B cell (primary cell): ENCODE measurements at regions not wholly inside any gene's neighbourhood (a gene's known extent, or its start where the extent isn't known, plus 50 kb on each side); places are given as distances from the start of the nearest gene placed in this dataset.

Experiments
- ATAC-seq: fragments of 200-7000 bp; cut with Tn5 transposase; one replicate; pipeline ENCODE4 v1.10.0; 2021; ENCODE audit warnings: low read depth, mild to moderate bottlenecking, moderate number of reproducible peaks, moderate library complexity
- CTCF ChIA-PET: fragments of 350-600 bp; sonication (Branson Sonifier 250); formaldehyde crosslinking; loops from one replicate; lab custom pipeline; 2021; ENCODE audit warnings: antibody characterized with exemption, inconsistent platforms; lab: Charles Lee
- POLR2A ChIA-PET: fragments of 350-600 bp; sonication (Branson Sonifier 250); formaldehyde crosslinking; loops from one replicate; lab custom pipeline; 2021; ENCODE audit warnings: antibody characterized with exemption; lab: Charles Lee
- DNase-seq: peaks from one replicate; pipeline ENCODE4 v3.0.0; 2013
- H2AFZ ChIP-seq: 2 replicates; pipeline ENCODE4 v1.6.1; 2012; ENCODE audit warnings: mild to moderate bottlenecking, low read depth, low read length; ENCODE audit not compliant: insufficient read depth, poor library complexity, severe bottlenecking
- H3K27ac ChIP-seq, 2 donors: 1 replicate in 1 of 2; 2 replicates in 1 of 2; pipeline ENCODE4 v1.5.1; 2012 to 2013; ENCODE audit warnings: low read length in 2 of 2, mild to moderate bottlenecking in 2 of 2, moderate library complexity in 1 of 2
- H3K27me3 ChIP-seq, 4 experiments: fragments of 200-600 bp in 1 of 4; sonication (generic) in 1 of 4; replicated peaks in 1 of 4; 1 replicate in 2 of 4; 2 replicates in 2 of 4; pipeline versions ENCODE4 v1.6.1 to v1.7.0; 2013 to 2016; ENCODE audit warnings: low read length in 3 of 4, mild to moderate bottlenecking in 2 of 4, mixed read lengths in 1 of 4, moderate library complexity in 1 of 4; ENCODE audit not compliant: insufficient read depth in 4 of 4, control insufficient read depth in 3 of 4; ENCODE audit errors: control extremely low read depth in 1 of 4
- H3K36me3 ChIP-seq, 2 experiments: replicated peaks in 1 of 2; 1 replicate in 1 of 2; 2 replicates in 1 of 2; pipeline versions ENCODE4 v1.6.1 to v1.7.1; 2013; ENCODE audit warnings: low read length in 1 of 2; ENCODE audit not compliant: insufficient read depth in 2 of 2, control insufficient read depth in 1 of 2; ENCODE audit errors: control extremely low read depth in 1 of 2, extremely low read depth in 1 of 2
- H3K4me1 ChIP-seq, 2 donors: fragments of 200-600 bp in 1 of 2; sonication (generic) in 1 of 2; 1 replicate in 1 of 2; 2 replicates in 1 of 2; pipeline versions ENCODE4 v1.5.1 to v1.6.1; 2013 to 2017; ENCODE audit warnings: low read length in 2 of 2; ENCODE audit not compliant: control insufficient read depth in 2 of 2, insufficient read depth in 2 of 2
- H3K4me2 ChIP-seq: replicated peaks from 2 replicates; pipeline ENCODE3; 2012; ENCODE audit warnings: mild to moderate bottlenecking, low read depth, low read length; ENCODE audit not compliant: poor library complexity, severe bottlenecking
- H3K4me3 ChIP-seq, 5 experiments: fragments of 200-600 bp in 1 of 5; sonication (generic) in 1 of 5; 1 replicate in 3 of 5; 2 replicates in 2 of 5; pipeline versions ENCODE4 v1.5.1 to v1.7.0; 2011 to 2016; ENCODE audit warnings: low read length in 4 of 5, mild to moderate bottlenecking in 4 of 5, low read depth in 2 of 5, control low read depth in 1 of 5, moderate library complexity in 1 of 5; ENCODE audit not compliant: insufficient read depth in 1 of 5; ENCODE audit errors: control extremely low read depth in 1 of 5, extremely low read depth in 1 of 5
- H3K79me2 ChIP-seq: fragments of 200-600 bp; sonication (generic); one replicate; pipeline ENCODE4 v1.6.0; 2016; ENCODE audit warnings: low read length; ENCODE audit not compliant: control insufficient read depth, insufficient read depth
- H3K9ac ChIP-seq: fragments of 200-600 bp; sonication (generic); 2 replicates; pipeline ENCODE4 v1.6.1; 2017; ENCODE audit warnings: mild to moderate bottlenecking, low read length, moderate library complexity
- H3K9me3 ChIP-seq, 3 donors: one replicate each; pipeline versions ENCODE4 v1.6.1 to v1.7.1; 2013; ENCODE audit warnings: low read length in 2 of 3; ENCODE audit not compliant: control insufficient read depth in 2 of 3, insufficient read depth in 1 of 3; ENCODE audit errors: control extremely low read depth in 1 of 3
- H4K20me1 ChIP-seq: 2 replicates; pipeline ENCODE4 v1.6.0; 2012; ENCODE audit warnings: mild to moderate bottlenecking, low read length; ENCODE audit not compliant: insufficient read depth, control insufficient read depth, poor library complexity, severe bottlenecking
- H3K27ac Mint-ChIP-seq: one replicate; pipeline ENCODE4 v1.8.0; 2021; ENCODE audit warnings: mixed read lengths
- H3K27me3 Mint-ChIP-seq: one replicate; pipeline ENCODE4 v1.8.0; 2021; ENCODE audit warnings: mixed read lengths
- H3K4me1 Mint-ChIP-seq: one replicate; pipeline ENCODE4 v1.8.0; 2021; ENCODE audit warnings: mixed read lengths
- H3K4me3 Mint-ChIP-seq: one replicate; pipeline ENCODE4 v1.8.0; 2021; ENCODE audit warnings: mixed read lengths
- H3K9me3 Mint-ChIP-seq: one replicate; pipeline ENCODE4 v1.8.0; 2022; ENCODE audit warnings: mixed read lengths; ENCODE audit not compliant: insufficient read depth
- EZH2 ChIP-seq: IDR thresholded peaks from 2 replicates; pipeline ENCODE4 v1.6.1; 2012; ENCODE audit warnings: borderline replicate concordance, low read depth, mild to moderate bottlenecking, moderate library complexity, low read length; ENCODE audit not compliant: insufficient read depth, poor library complexity, severe bottlenecking
- WGBS: methylation state at CpG from one replicate; pipeline ENCODE4 v1.1.5; 2013; ENCODE audit warnings: missing lambda C conversion rate; ENCODE audit not compliant: insufficient coverage; 5-methylcytosine and 5-hydroxymethylcytosine counted together
- intact Hi-C: fragments of 100-400 bp; cut with micrococcal nuclease; formaldehyde crosslinking; loops from one replicate; pipeline ENCODE4 v1.10.0; 2022
- TF ChIP-seq, protein P1 (sequence below): fragments of 200-600 bp; IDR thresholded peaks from one replicate; pipeline ENCODE4 v1.8.0; 2022; ENCODE audit warnings: antibody characterized with exemption, mild to moderate bottlenecking

GRCh38 chr18:22847867-22848451, 85.2 kb upstream of the RBBP8 start:
- ATAC-seq (no peak), DNase-seq (no peak)
- TF ChIP-seq, protein P1, sequence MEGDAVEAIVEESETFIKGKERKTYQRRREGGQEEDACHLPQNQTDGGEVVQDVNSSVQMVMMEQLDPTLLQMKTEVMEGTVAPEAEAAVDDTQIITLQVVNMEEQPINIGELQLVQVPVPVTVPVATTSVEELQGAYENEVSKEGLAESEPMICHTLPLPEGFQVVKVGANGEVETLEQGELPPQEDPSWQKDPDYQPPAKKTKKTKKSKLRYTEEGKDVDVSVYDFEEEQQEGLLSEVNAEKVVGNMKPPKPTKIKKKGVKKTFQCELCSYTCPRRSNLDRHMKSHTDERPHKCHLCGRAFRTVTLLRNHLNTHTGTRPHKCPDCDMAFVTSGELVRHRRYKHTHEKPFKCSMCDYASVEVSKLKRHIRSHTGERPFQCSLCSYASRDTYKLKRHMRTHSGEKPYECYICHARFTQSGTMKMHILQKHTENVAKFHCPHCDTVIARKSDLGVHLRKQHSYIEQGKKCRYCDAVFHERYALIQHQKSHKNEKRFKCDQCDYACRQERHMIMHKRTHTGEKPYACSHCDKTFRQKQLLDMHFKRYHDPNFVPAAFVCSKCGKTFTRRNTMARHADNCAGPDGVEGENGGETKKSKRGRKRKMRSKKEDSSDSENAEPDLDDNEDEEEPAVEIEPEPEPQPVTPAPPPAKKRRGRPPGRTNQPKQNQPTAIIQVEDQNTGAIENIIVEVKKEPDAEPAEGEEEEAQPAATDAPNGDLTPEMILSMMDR = no peak
- no peak for TF ChIP-seq EZH2
- H3K27me3 ChIP-seq = no peaks in the 10 kb centered on the region
- peaks cover 4% of the 10 kb centered on the region for H3K4me1 Mint-ChIP-seq
- no peak overlapping the region for H3K9ac ChIP-seq
- no peaks in the 10 kb centered on the region for H3K4me1 ChIP-seq
- no peak overlapping the region for H3K27ac Mint-ChIP-seq
- H3K36me3 ChIP-seq = no peaks in the 10 kb centered on the region
- WGBS = no CpG with 5 or more reads among the region's 1 CpG
- H3K4me2 ChIP-seq = no peak overlapping the region
- H3K4me3 Mint-ChIP-seq = no peak overlapping the region
- intact Hi-C loops = no loop called here
- no peaks in the 10 kb centered on the region for H4K20me1 ChIP-seq
- H3K27me3 Mint-ChIP-seq = no peaks in the 10 kb centered on the region
- no peak overlapping the region for H3K4me3 ChIP-seq
- CTCF ChIA-PET = interaction anchor here (1.3 to 2.6 kb wide), 3 partner anchors 9 to 564 kb away, joined by 3 to 7 read pairs (median 5); no protein-coding TSS in a partner anchor
- POLR2A ChIA-PET = no interaction called here
- no peak overlapping the region for H3K27ac ChIP-seq
- no peak overlapping the region for H2AFZ ChIP-seq
- H3K79me2 ChIP-seq = no peaks in the 10 kb centered on the region
- H3K9me3 ChIP-seq = no peaks in the 10 kb centered on the region
- H3K9me3 Mint-ChIP-seq = no peaks in the 10 kb centered on the region

- no peak overlapping the region for H3K27ac ChIP-seq
- intact Hi-C loops = no loop called here
- no peak for ATAC-seq
Observed at GRCh38 chr18:22848615-22849014, 84.5 kb upstream of the RBBP8 start.

More at GRCh38 chr18:22848615-22849014, 84.5 kb upstream of the RBBP8 start:
- TF ChIP-seq, protein P1 = no peak
- no peak for TF ChIP-seq EZH2
- no peaks in the 10 kb centered on the region for H3K27me3 ChIP-seq
- Mint-ChIP-seq H3K4me1 (peaks cover 4% of the 10 kb centered on the region), H3K27ac (no peak overlapping the region), H3K4me3 (no peak overlapping the region), H3K27me3 (no peaks in the 10 kb centered on the region), H3K9me3 (no peaks in the 10 kb centered on the region)
- no peaks in the 10 kb centered on the region for H3K79me2 ChIP-seq
- no peaks in the 10 kb centered on the region for H3K4me1 ChIP-seq
- ChIA-PET CTCF (interaction anchor here (2.6 kb wide), 1 partner anchor 563 kb away, joined by 7 read pairs; no protein-coding TSS in a partner anchor), POLR2A (no interaction called here)
- H3K4me3 ChIP-seq = no peak overlapping the region
- H3K9ac ChIP-seq = no peak overlapping the region
- H3K36me3 ChIP-seq = no peaks in the 10 kb centered on the region
- WGBS = no CpG with 5 or more reads among the region's 1 CpG
- no peaks in the 10 kb centered on the region for H3K9me3 ChIP-seq
- no peak overlapping the region for H3K4me2 ChIP-seq
- H2AFZ ChIP-seq = no peak overlapping the region
- no peak for DNase-seq
- H4K20me1 ChIP-seq = no peaks in the 10 kb centered on the region
